Fibroblast of the aortic adventitia (primary cell): ENCODE measurements at regions not wholly inside any gene's neighbourhood (a gene's known extent, or its start where the extent isn't known, plus 50 kb on each side); places are given as distances from the start of the nearest gene placed in this dataset.

Source experiments
- DNase-seq: peaks from one replicate; pipeline ENCODE4 v3.0.0-alpha.2; 2010; ENCODE audit warnings: low read depth
- H3K4me3 ChIP-seq: 2 replicates; pipeline ENCODE4 v1.5.1; 2011; ENCODE audit warnings: low read depth, mild to moderate bottlenecking, control low read depth, low read length, moderate library complexity
- CTCF ChIP-seq: IDR thresholded peaks from 2 replicates; pipeline ENCODE4 v1.5.1; 2011; ENCODE audit warnings: mild to moderate bottlenecking, low read length, control low read depth, inconsistent platforms; ENCODE audit not compliant: insufficient read depth

- no peak for DNase-seq
- no peak for TF ChIP-seq CTCF
Measured at GRCh38 chr2:8132879-8133278, 549.0 kb upstream of the ID2 start.

GRCh38 chr2:8133363-8133762 lies 548.5 kb upstream of the ID2 start:
- TF ChIP-seq CTCF = no peak
- H3K4me3 ChIP-seq = no peak overlapping the region
- no peak for DNase-seq

More at GRCh38 chr2:8132879-8133278, 549.0 kb upstream of the ID2 start:
- no peak overlapping the region for H3K4me3 ChIP-seq

GRCh38 chr2:8133913-8134472 lies 547.9 kb upstream of the ID2 start:
- DNase-seq = no peak
- H3K4me3 ChIP-seq = no peak overlapping the region
- no peak for TF ChIP-seq CTCF

GRCh38 chr2:8134473-8134932 lies 547.4 kb upstream of the ID2 start:
- no peak overlapping the region for H3K4me3 ChIP-seq
- TF ChIP-seq CTCF = no peak
- no peak for DNase-seq

GRCh38 chr2:8134985-8135682 lies 546.7 kb upstream of the ID2 start:
- TF ChIP-seq CTCF = no peak
- no peak overlapping the region for H3K4me3 ChIP-seq
- no peak for DNase-seq

- no peak for DNase-seq
- no peak overlapping the region for H3K4me3 ChIP-seq
- TF ChIP-seq CTCF = no peak
Measured at GRCh38 chr2:8137801-8138200, 544.1 kb upstream of the ID2 start.
